Liver (tissue), 8 donors: ENCODE measurements at regions not wholly inside any gene's neighbourhood (a gene's known extent, or its start where the extent isn't known, plus 50 kb on each side); places are given as distances from the start of the nearest gene placed in this dataset.

ENCODE experiments used
- DNase-seq: peaks from one replicate; pipeline ENCODE4 v3.0.0-alpha.2; 2017; ENCODE audit warnings: low spot score
- H3K27ac ChIP-seq, 2 donors: one replicate each; pipeline ENCODE4 v1.7.0; 2013; ENCODE audit warnings: inconsistent platforms in 2 of 2, low read length in 2 of 2, control low read depth in 1 of 2, low read depth in 1 of 2, mild to moderate bottlenecking in 1 of 2
- H3K27me3 ChIP-seq, 4 donors: one replicate each; pipeline versions ENCODE4 v1.6.1 to v1.7.0; 2013; ENCODE audit warnings: low read length in 3 of 4, inconsistent platforms in 1 of 4, mild to moderate bottlenecking in 1 of 4, moderate library complexity in 1 of 4; ENCODE audit not compliant: control insufficient read depth in 4 of 4, insufficient read depth in 4 of 4
- H3K36me3 ChIP-seq, 4 donors: one replicate each; pipeline versions ENCODE4 v1.6.1 to v1.7.0; 2013; ENCODE audit warnings: low read length in 3 of 4, mild to moderate bottlenecking in 3 of 4, low read depth in 1 of 4, moderate library complexity in 1 of 4; ENCODE audit not compliant: control insufficient read depth in 4 of 4, insufficient read depth in 3 of 4
- H3K4me1 ChIP-seq, 4 donors: one replicate each; pipeline versions ENCODE4 v1.6.1 to v1.7.0; 2013; ENCODE audit warnings: low read length in 3 of 4, mild to moderate bottlenecking in 3 of 4, moderate library complexity in 1 of 4; ENCODE audit not compliant: control insufficient read depth in 4 of 4, insufficient read depth in 4 of 4
- H3K4me3 ChIP-seq, 3 donors: one replicate each; pipeline versions ENCODE4 v1.6.1 to v1.7.0; 2013; ENCODE audit warnings: low read length in 3 of 3, control low read depth in 1 of 3, low read depth in 1 of 3, mild to moderate bottlenecking in 1 of 3
- H3K9ac ChIP-seq, 2 donors: one replicate each; pipeline ENCODE4 v1.7.0; 2013; ENCODE audit warnings: low read length in 2 of 2, mild to moderate bottlenecking in 2 of 2, moderate library complexity in 2 of 2, control low read depth in 1 of 2, low read depth in 1 of 2
- H3K9me3 ChIP-seq, 4 donors: one replicate each; pipeline versions ENCODE4 v1.6.1 to v1.7.0; 2013; ENCODE audit warnings: low read length in 3 of 4; ENCODE audit not compliant: control insufficient read depth in 4 of 4
- ATF3 ChIP-seq: IDR thresholded peaks from 2 replicates; pipeline ENCODE4 v1.6.1; 2016; ENCODE audit warnings: antibody characterized with exemption
- CTCF ChIP-seq: fragments of 150-350 bp; IDR thresholded peaks from 2 replicates; pipeline ENCODE4 v1.5.1; 2017; ENCODE audit warnings: improper control_type of control experiment, low read depth, low read length; ENCODE audit not compliant: missing input control
- EGR1 ChIP-seq, 2 donors: IDR thresholded peaks; 2 replicates each; pipeline ENCODE4 v1.6.1; 2016 to 2018; ENCODE audit warnings: antibody characterized with exemption in 2 of 2, low read depth in 2 of 2
- FOXA1 ChIP-seq: IDR thresholded peaks from 2 replicates; pipeline ENCODE4 v1.6.1; 2016; ENCODE audit warnings: antibody characterized with exemption
- FOXA2 ChIP-seq: IDR thresholded peaks from 2 replicates; pipeline ENCODE4 v1.6.1; 2016; ENCODE audit warnings: antibody characterized with exemption
- GABPA ChIP-seq, 2 donors: IDR thresholded peaks in 1 of 2; conservative IDR thresholded peaks in 1 of 2; 2 replicates each; pipeline ENCODE4 v1.6.1; 2016; ENCODE audit warnings: antibody characterized with exemption in 2 of 2, mild to moderate bottlenecking in 1 of 2, moderate library complexity in 1 of 2
- HNF4A ChIP-seq, 2 donors: conservative IDR thresholded peaks; 2 replicates each; pipeline ENCODE4 v1.6.1; 2016; ENCODE audit warnings: antibody characterized with exemption in 2 of 2, mild to moderate bottlenecking in 2 of 2
- HNF4G ChIP-seq: IDR thresholded peaks from 2 replicates; pipeline ENCODE4 v1.6.1; 2016; ENCODE audit warnings: antibody characterized with exemption
- JUND ChIP-seq, 2 donors: IDR thresholded peaks; 2 replicates each; pipeline ENCODE4 v1.6.1; 2016; ENCODE audit warnings: antibody characterized with exemption in 2 of 2
- MAX ChIP-seq: IDR thresholded peaks from 2 replicates; pipeline ENCODE4 v1.6.1; 2016; ENCODE audit warnings: antibody characterized with exemption
- NR2F2 ChIP-seq: IDR thresholded peaks from 2 replicates; pipeline ENCODE4 v1.6.1; 2016; ENCODE audit warnings: antibody characterized with exemption
- RAD21 ChIP-seq, 2 donors: IDR thresholded peaks; 2 replicates each; pipeline ENCODE4 v1.6.1; 2016; ENCODE audit warnings: antibody characterized with exemption in 2 of 2, mild to moderate bottlenecking in 2 of 2
- REST ChIP-seq: IDR thresholded peaks from 2 replicates; pipeline ENCODE4 v1.6.1; 2016; ENCODE audit warnings: antibody characterized with exemption, mild to moderate bottlenecking
- RXRA ChIP-seq, 2 donors: IDR thresholded peaks; 2 replicates each; pipeline ENCODE4 v1.6.1; 2017 to 2018; ENCODE audit warnings: antibody characterized with exemption in 2 of 2, mild to moderate bottlenecking in 1 of 2
- SP1 ChIP-seq: IDR thresholded peaks from 2 replicates; pipeline ENCODE4 v1.6.1; 2018; ENCODE audit warnings: antibody characterized with exemption, mild to moderate bottlenecking
- TAF1 ChIP-seq: conservative IDR thresholded peaks from 2 replicates; pipeline ENCODE4 v1.6.1; 2016; ENCODE audit warnings: antibody characterized with exemption, mild to moderate bottlenecking
- YY1 ChIP-seq: IDR thresholded peaks from 2 replicates; pipeline ENCODE4 v1.6.1; 2016; ENCODE audit warnings: antibody characterized with exemption, mild to moderate bottlenecking
- ZBTB33 ChIP-seq: IDR thresholded peaks from 2 replicates; pipeline ENCODE4 v1.6.1; 2016; ENCODE audit warnings: antibody characterized with exemption
- WGBS: extraction: QIAGEN DNeasy Blood & Tissue Kit; methylation state at CpG from one replicate; pipeline ENCODE4 v1.1.7; 2013; 5-methylcytosine and 5-hydroxymethylcytosine counted together
- donor health status: healthy.
- donor health status: healthy.
- donor health status: healthy.
- donor health status: healthy.
- donor health status: healthy.

GRCh38 chr2:39991298-39991697 lies 212.2 kb upstream of the THUMPD2 start:
- Histone ChIP-seq H3K9me3 (no peaks in the 10 kb centered on the region), H3K27me3 (no peaks in the 10 kb centered on the region), H3K9ac (no peak overlapping the region), H3K4me3 (no peak overlapping the region), H3K27ac (no peak overlapping the region), H3K4me1 (no peaks in the 10 kb centered on the region), H3K36me3 (no peaks in the 10 kb centered on the region)
- no peak for DNase-seq
- TF ChIP-seq TAF1 (no peak), HNF4G (no peak), NR2F2 (no peak), REST (no peak), SP1 (no peak), CTCF (no peak), YY1 (no peak), JUND (IDR thresholded peaks at IDR 0.05) (no peak), EGR1 (IDR thresholded peaks at IDR 0.05; ENCODE audit: low read depth in 2 of 2) (no peak), ZBTB33 (no peak), HNF4A (conservative IDR thresholded peaks at IDR 0.05) (no peak), FOXA2 (no peak), MAX (no peak), GABPA (IDR thresholded peaks at IDR 0.05 in 1 of 2, conservative IDR thresholded peaks at IDR 0.05 in 1 of 2) (no peak), RAD21 (IDR thresholded peaks at IDR 0.05) (no peak), RXRA (IDR thresholded peaks at IDR 0.05) (no peak), FOXA1 (no peak), ATF3 (no peak)
- 43% methylated on average over 2 of the region's 2 CpGs for WGBS
